Panc1 (cell line): ENCODE measurements at regions not wholly inside any gene's neighbourhood (a gene's known extent, or its start where the extent isn't known, plus 50 kb on each side); places are given as distances from the start of the nearest gene placed in this dataset.

Experiments
- ATAC-seq: fragments of 200-7000 bp; cut with Tn5 transposase; 2 replicates; pipeline ENCODE4 v1.9.1; 2020; ENCODE audit warnings: mild to moderate bottlenecking, moderate library complexity
- BruUV-seq: library from RNA; stranded (reverse); fragments of 400-500 nt; replicated peaks from 2 replicates; lab custom pipeline; 2021; lab: Mats Ljungman, UMichigan
- CTCF ChIA-PET: fragments of 300-600 bp; sonication (Branson Sonifier 250); formaldehyde crosslinking; loops from one replicate; lab custom pipeline; 2022; ENCODE audit warnings: antibody characterized with exemption; lab: Charles Lee
- POLR2A ChIA-PET: fragments of 300-600 bp; sonication (Branson Sonifier 250); formaldehyde crosslinking; loops from one replicate; lab custom pipeline; 2022; ENCODE audit warnings: antibody characterized with exemption; lab: Charles Lee
- DNase-seq: peaks from one replicate; pipeline ENCODE4 v3.0.0-alpha.2; 2010; ENCODE audit warnings: low read depth, low spot score
- H3K27ac ChIP-seq: 2 replicates; pipeline ENCODE4 v1.5.1; 2011; ENCODE audit warnings: mild to moderate bottlenecking, low read length, inconsistent platforms
- H3K27me3 ChIP-seq: fragments of 200-500 bp; sonication (Bioruptor generic); 2 replicates; pipeline ENCODE4 v1.6.0; 2014; ENCODE audit warnings: low read length, inconsistent platforms; ENCODE audit not compliant: control insufficient read depth, insufficient read depth
- H3K36me3 ChIP-seq: fragments of 200-500 bp; sonication (Bioruptor generic); 2 replicates; pipeline ENCODE4 v1.5.1; 2014; ENCODE audit warnings: inconsistent platforms, mild to moderate bottlenecking, low read length, moderate library complexity; ENCODE audit not compliant: control insufficient read depth, insufficient read depth
- H3K4me1 ChIP-seq: 2 replicates; pipeline ENCODE4 v1.5.1; 2011; ENCODE audit warnings: inconsistent platforms, mild to moderate bottlenecking, low read length, moderate library complexity; ENCODE audit not compliant: control insufficient read depth, insufficient read depth
- H3K4me3 ChIP-seq, 2 experiments: 2 replicates each; pipeline ENCODE4 v1.5.1; 2011 to 2012; ENCODE audit warnings: low read depth in 2 of 2, low read length in 2 of 2, mild to moderate bottlenecking in 2 of 2, inconsistent platforms in 1 of 2, moderate library complexity in 1 of 2
- H3K9me3 ChIP-seq: fragments of 200-500 bp; sonication (Bioruptor generic); 2 replicates; pipeline ENCODE4 v1.5.1; 2014; ENCODE audit warnings: low read depth, mild to moderate bottlenecking, inconsistent platforms, low read length, moderate library complexity; ENCODE audit not compliant: control insufficient read depth, insufficient read depth
- CTCF ChIP-seq: fragments of 450-650 bp; IDR thresholded peaks from 2 replicates; pipeline ENCODE4 v1.5.1; 2017; ENCODE audit warnings: mild to moderate bottlenecking
- POLR2AphosphoS5 ChIP-seq: IDR thresholded peaks from 2 replicates; pipeline ENCODE4 v1.6.1; 2012; ENCODE audit warnings: mild to moderate bottlenecking, low read depth, low read length, moderate library complexity
- REST ChIP-seq, 2 experiments: IDR thresholded peaks; 2 replicates each; pipeline ENCODE4 v1.6.1; 2011 to 2012; ENCODE audit warnings: low read depth in 2 of 2, control low read depth in 1 of 2, low read length in 1 of 2, mild to moderate bottlenecking in 1 of 2, moderate library complexity in 1 of 2; ENCODE audit not compliant: insufficient read depth in 1 of 2
- SIN3A ChIP-seq: IDR thresholded peaks from 2 replicates; pipeline ENCODE4 v1.6.1; 2012; ENCODE audit warnings: low read depth, mild to moderate bottlenecking, low read length, moderate library complexity, borderline replicate concordance; ENCODE audit not compliant: insufficient read depth
- TCF7L2 ChIP-seq: IDR thresholded peaks from 2 replicates; pipeline ENCODE4 v1.6.1; 2011; ENCODE audit warnings: mild to moderate bottlenecking, low read depth, low read length, inconsistent platforms
- in situ Hi-C: cut with HindIII; loops from 2 replicates; pipeline ENCODE4 v1.10.0; 2016; ENCODE audit warnings: low sequenced_read_pairs, low pct_unique_long_range_greater_than_20kb
- intact Hi-C: fragments of 100-400 bp; cut with micrococcal nuclease; formaldehyde crosslinking; loops from one replicate; pipeline ENCODE4 v1.10.0; 2022; ENCODE audit not compliant: unreplicated experiment

GRCh38 chr5:25418319-25418859 lies 773.6 kb upstream of the CDH10 start:
- DNase-seq (no peak), ATAC-seq (no peak)
- Histone ChIP-seq H3K36me3 (no peaks in the 10 kb centered on the region), H3K27ac (no peak overlapping the region), H3K27me3 (no peaks in the 10 kb centered on the region), H3K4me3 (no peak overlapping the region), H3K9me3 (no peaks in the 10 kb centered on the region), H3K4me1 (no peaks in the 10 kb centered on the region)
- TF ChIP-seq TCF7L2 (no peak), SIN3A (no peak), CTCF (no peak), POLR2AphosphoS5 (no peak), REST (IDR thresholded peaks at IDR 0.05; ENCODE audit: insufficient read depth in 1 of 2, low read depth in 2 of 2, low read length in 1 of 2) (no peak)
- intact Hi-C loops: no loop called here
- in situ Hi-C loops: no loop called here
- POLR2A ChIA-PET: no interaction called here
- CTCF ChIA-PET: no interaction called here
- BruUV-seq: no TSS peak

GRCh38 chr5:25416960-25417359 lies 772.2 kb upstream of the CDH10 start:
- no peaks in the 10 kb centered on the region for H3K36me3 ChIP-seq
- ChIA-PET CTCF (no interaction called here), POLR2A (no interaction called here)
- ATAC-seq (no peak), DNase-seq (no peak)
- no peak overlapping the region for H3K27ac ChIP-seq
- no peaks in the 10 kb centered on the region for H3K4me1 ChIP-seq
- in situ Hi-C loops: no loop called here
- TF ChIP-seq CTCF (no peak), TCF7L2 (no peak), POLR2AphosphoS5 (no peak), SIN3A (no peak), REST (IDR thresholded peaks at IDR 0.05; ENCODE audit: insufficient read depth in 1 of 2, low read depth in 2 of 2, low read length in 1 of 2) (no peak)
- no peak overlapping the region for H3K4me3 ChIP-seq
- H3K27me3 ChIP-seq: no peaks in the 10 kb centered on the region
- BruUV-seq: no TSS peak
- intact Hi-C loops: no loop called here
- no peaks in the 10 kb centered on the region for H3K9me3 ChIP-seq
